MM.1S (cell line): ENCODE measurements at regions not wholly inside any gene's neighbourhood (a gene's known extent, or its start where the extent isn't known, plus 50 kb on each side); places are given as distances from the start of the nearest gene placed in this dataset.

ENCODE experiments used
- CTCF ChIP-seq: fragments of 300-600 bp; sonication (generic); IDR thresholded peaks from 2 replicates; pipeline ENCODE4 v1.5.1; 2016; ENCODE audit warnings: antibody characterized with exemption, low read length, mixed read lengths
- EZH2 ChIP-seq: fragments of 300-600 bp; sonication (generic); optimal IDR thresholded peaks from 2 replicates; pipeline ENCODE3; 2017; ENCODE audit warnings: low read depth, mild to moderate bottlenecking, antibody characterized with exemption, low read length, mixed read lengths
- EZH2phosphoT487 ChIP-seq: fragments of 300-600 bp; sonication (generic); IDR thresholded peaks from 2 replicates; pipeline ENCODE4 v1.6.1; 2018; ENCODE audit warnings: antibody characterized with exemption, low read length

GRCh38 chr3:152621967-152622810 is 212.7 kb upstream of the P2RY1 start:
- TF ChIP-seq CTCF (no peak), EZH2 (no peak), EZH2phosphoT487 (no peak)
